Endothelial cell (in vitro differentiated cells): ENCODE measurements at regions not wholly inside any gene's neighbourhood (a gene's known extent, or its start where the extent isn't known, plus 50 kb on each side); places are given as distances from the start of the nearest gene placed in this dataset.
"Not testable (repeated sequence)": the region's sequence is repeated elsewhere in the genome, so short reads cannot be mapped to it uniquely, and the experiment has no call there.

Source experiments
- DNase-seq: peaks from one replicate; pipeline ENCODE4 v3.0.0; 2021; ENCODE audit warnings: low spot score
- H3K27ac Mint-ChIP-seq: one replicate; pipeline ENCODE4 v1.8.0; 2021; ENCODE audit warnings: mixed read lengths, inconsistent platforms; ENCODE audit not compliant: unreplicated experiment
- H3K27me3 Mint-ChIP-seq: one replicate; pipeline ENCODE4 v1.8.0; 2021; ENCODE audit warnings: mild to moderate bottlenecking, moderate library complexity, mixed read lengths, inconsistent platforms; ENCODE audit not compliant: unreplicated experiment
- H3K36me3 Mint-ChIP-seq: one replicate; pipeline ENCODE4 v1.8.0; 2021; ENCODE audit warnings: mild to moderate bottlenecking, low read depth, mixed read lengths, inconsistent platforms; ENCODE audit not compliant: unreplicated experiment
- H3K4me1 Mint-ChIP-seq: one replicate; pipeline ENCODE4 v1.8.0; 2021; ENCODE audit warnings: mild to moderate bottlenecking, mixed read lengths, inconsistent platforms; ENCODE audit not compliant: unreplicated experiment
- H3K4me3 Mint-ChIP-seq: one replicate; pipeline ENCODE4 v1.8.0; 2021; ENCODE audit warnings: mild to moderate bottlenecking, mixed read lengths, inconsistent platforms; ENCODE audit not compliant: unreplicated experiment
- H3K9me3 Mint-ChIP-seq: one replicate; pipeline ENCODE4 v1.8.0; 2021; ENCODE audit warnings: mixed read lengths, inconsistent platforms; ENCODE audit not compliant: unreplicated experiment
- CTCF ChIP-seq: fragments of 200-600 bp; sonication (generic); IDR thresholded peaks from one replicate; pipeline ENCODE4 v1.5.0; 2021; ENCODE audit warnings: antibody characterized with exemption; ENCODE audit not compliant: unreplicated experiment

DNA sequence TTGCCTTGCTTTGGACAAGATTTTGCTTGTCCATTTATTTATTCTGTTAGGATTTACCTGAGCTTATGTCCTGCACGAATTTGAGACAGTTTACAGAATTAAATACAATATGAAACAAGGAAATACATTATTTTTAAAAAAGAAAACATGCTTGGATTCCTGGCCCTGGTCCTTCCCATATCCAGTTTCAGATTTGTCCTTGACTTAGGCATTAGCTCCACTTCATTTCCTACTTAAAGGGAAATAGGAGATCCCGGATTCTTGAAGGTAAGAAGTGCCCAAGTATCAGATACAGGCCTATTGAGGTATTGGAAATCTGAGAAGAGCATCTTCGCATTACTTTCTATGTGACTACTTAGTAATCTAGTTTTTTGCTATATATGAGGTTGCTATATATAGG lies 672.0 kb downstream of the SI start:
- Mint-ChIP-seq H3K36me3 (no peaks in the 10 kb centered on the region), H3K9me3 (no peaks in the 10 kb centered on the region), H3K4me3 (no peak overlapping the region), H3K4me1 (no peaks in the 10 kb centered on the region), H3K27ac (no peak overlapping the region), H3K27me3 (no peaks in the 10 kb centered on the region)
- no peak for TF ChIP-seq CTCF
- DNase-seq, result no peak

DNA sequence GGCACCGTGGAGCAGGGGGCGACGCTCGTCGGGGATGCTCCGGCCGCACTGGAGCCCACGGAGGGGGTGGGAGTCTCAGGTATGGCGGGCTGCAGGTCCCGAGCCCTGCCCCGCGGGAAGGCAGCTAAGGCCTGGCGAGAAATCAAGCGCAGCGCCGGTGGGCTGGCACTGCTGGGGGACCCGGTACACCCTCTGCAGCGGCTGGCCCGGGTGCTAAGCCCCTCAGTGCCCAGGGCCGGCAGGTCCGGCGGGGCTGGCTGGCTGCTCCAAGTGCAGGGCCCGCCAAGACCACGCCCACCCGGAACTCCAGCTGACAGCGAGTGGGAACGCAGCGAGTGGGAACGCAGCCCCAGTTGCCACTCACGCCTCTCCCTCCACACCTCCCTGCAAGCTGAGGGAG lies 676.4 kb downstream of the SI start:
- no peak for DNase-seq
- Mint-ChIP-seq H3K4me3 (no peak overlapping the region), H3K9me3 (no peaks in the 10 kb centered on the region), H3K4me1 (no peaks in the 10 kb centered on the region), H3K27ac (no peak overlapping the region), H3K36me3 (no peaks in the 10 kb centered on the region), H3K27me3 (peaks cover 2% of the 10 kb centered on the region)
- TF ChIP-seq CTCF, result no peak

DNA sequence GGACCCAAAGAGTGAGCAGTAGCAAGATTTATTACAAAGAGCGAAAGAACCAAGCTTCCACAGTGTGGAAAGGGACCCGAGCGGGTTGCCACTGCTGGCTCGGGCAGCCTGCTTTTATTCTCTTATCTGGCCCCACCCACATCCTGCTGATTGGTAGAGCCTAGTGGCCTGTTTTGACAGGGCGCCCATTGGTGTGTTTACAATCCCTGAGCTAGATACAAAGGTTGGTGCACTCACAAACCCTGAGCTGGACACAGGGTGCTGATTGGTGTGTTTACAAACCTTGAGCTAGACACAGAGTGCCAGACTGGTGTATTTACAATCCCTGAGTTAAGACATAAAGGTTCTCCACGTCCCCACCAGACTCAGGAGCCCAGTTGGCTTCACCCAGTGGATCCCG lies 676.9 kb downstream of the SI start:
- H3K36me3 Mint-ChIP-seq, DNase-seq, H3K27me3 Mint-ChIP-seq, H3K4me1 Mint-ChIP-seq, H3K4me3 Mint-ChIP-seq, H3K9me3 Mint-ChIP-seq, H3K27ac Mint-ChIP-seq: not testable (repeated sequence)

DNA sequence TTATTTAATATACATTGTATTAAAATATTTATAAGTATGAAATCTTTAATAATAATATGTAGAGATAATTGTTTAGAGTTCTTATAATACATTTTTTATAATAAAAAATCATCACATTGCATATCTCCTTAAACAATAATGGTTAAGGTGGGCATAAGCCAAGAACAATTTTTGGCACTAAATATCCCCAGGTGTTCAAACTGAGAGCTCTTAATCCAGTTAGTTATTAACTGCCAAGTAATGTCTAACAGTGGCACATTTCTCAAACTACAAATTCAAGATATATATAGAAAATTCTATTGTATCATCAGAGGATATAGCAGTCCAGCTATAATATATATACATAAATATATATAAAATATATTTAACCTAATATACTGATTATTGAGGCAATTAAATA lies 680.8 kb downstream of the SI start:
- no peak for DNase-seq
- H3K36me3 Mint-ChIP-seq, result no peaks in the 10 kb centered on the region

DNA sequence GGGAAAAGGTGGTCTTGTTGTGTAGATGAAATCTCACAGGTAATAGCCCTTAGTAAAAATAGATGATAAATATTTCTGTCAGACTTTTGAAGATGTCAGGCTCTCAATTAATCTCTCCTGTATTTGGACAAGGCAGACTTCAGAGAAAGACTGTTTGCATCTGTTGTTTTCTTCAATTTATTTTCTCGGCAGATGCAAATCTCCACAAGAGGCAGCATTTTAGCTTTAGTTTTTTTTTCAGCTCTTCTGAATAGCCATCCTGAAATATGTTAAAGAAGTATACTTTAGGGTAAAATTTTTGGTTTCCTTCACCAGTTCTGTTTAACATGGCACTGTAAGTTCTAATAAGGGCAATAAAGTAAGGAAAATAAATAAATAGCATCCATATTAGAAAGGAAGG lies 685.1 kb downstream of the SI start:
- Mint-ChIP-seq H3K4me1 (peaks cover 10% of the 10 kb centered on the region), H3K36me3 (no peaks in the 10 kb centered on the region), H3K4me3 (no peak overlapping the region), H3K9me3 (no peaks in the 10 kb centered on the region), H3K27ac (no peak overlapping the region), H3K27me3 (no peaks in the 10 kb centered on the region)
- no peak for DNase-seq
- TF ChIP-seq CTCF, result no peak

More for the DNA sequence above, 680.8 kb downstream of the SI start:
- H3K27ac Mint-ChIP-seq, result no peak overlapping the region
- H3K4me1 Mint-ChIP-seq, result peaks cover 10% of the 10 kb centered on the region
- H3K9me3 Mint-ChIP-seq, result no peaks in the 10 kb centered on the region
- peaks cover 2% of the 10 kb centered on the region for H3K27me3 Mint-ChIP-seq
- H3K4me3 Mint-ChIP-seq, result no peak overlapping the region
- TF ChIP-seq CTCF, result no peak

DNA sequence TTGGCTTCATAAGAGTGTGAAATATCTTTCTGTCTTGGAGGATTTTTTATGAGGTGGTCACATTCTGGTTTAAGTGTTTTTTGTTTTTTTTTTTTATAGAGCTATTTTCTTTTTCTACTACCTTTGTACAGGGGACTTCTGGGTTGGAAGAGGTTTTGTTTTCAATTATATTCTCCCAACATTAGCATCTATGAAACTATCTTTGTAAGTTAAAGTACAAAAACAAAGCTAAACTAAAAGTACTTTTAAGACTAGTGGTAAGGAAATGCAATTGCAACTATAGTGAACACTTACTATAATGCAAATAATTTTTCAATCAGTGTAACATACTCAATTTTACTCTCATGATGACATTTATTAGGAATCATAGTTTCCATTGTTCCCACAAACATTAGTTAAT lies 688.2 kb downstream of the SI start:
- Mint-ChIP-seq H3K9me3 (no peaks in the 10 kb centered on the region), H3K27me3 (no peaks in the 10 kb centered on the region), H3K4me1 (peaks cover 8% of the 10 kb centered on the region), H3K4me3 (no peak overlapping the region), H3K27ac (no peak overlapping the region), H3K36me3 (no peaks in the 10 kb centered on the region)
- peak; percentile 63 for TF ChIP-seq CTCF
- no peak for DNase-seq
